ENCODE measurements at regions not wholly inside any gene's neighbourhood (a gene's known extent, or its start where the extent isn't known, plus 50 kb on each side); places are given as distances from the start of the nearest gene placed in this dataset.

DNA sequence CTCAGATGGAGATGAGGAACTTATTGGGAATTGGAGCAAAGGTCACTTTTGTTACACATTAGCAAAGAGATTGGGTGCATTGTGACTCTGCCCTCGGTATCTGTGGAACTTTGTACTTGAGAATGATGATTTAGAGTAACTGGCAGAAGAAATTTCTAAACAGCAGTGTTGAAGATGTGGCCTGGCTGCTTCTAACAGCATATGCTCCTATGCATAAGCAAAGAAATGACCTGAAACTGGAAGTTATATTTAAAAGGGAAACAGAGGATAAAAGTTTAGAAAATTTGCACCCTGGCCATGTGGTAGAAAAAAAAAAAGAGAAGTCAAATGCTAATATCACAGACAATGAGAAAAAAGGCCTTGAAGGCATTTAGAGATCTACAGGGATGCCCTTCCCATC is 256.8 kb upstream of the ZC3H15 start:
- TF ChIP-seq, protein P1, sequence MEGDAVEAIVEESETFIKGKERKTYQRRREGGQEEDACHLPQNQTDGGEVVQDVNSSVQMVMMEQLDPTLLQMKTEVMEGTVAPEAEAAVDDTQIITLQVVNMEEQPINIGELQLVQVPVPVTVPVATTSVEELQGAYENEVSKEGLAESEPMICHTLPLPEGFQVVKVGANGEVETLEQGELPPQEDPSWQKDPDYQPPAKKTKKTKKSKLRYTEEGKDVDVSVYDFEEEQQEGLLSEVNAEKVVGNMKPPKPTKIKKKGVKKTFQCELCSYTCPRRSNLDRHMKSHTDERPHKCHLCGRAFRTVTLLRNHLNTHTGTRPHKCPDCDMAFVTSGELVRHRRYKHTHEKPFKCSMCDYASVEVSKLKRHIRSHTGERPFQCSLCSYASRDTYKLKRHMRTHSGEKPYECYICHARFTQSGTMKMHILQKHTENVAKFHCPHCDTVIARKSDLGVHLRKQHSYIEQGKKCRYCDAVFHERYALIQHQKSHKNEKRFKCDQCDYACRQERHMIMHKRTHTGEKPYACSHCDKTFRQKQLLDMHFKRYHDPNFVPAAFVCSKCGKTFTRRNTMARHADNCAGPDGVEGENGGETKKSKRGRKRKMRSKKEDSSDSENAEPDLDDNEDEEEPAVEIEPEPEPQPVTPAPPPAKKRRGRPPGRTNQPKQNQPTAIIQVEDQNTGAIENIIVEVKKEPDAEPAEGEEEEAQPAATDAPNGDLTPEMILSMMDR (IDR thresholded peaks at IDR 0.05; ENCODE audit: low read depth, low read length, missing input control) = no peak
- TF ChIP-seq YY1 (IDR thresholded peaks at IDR 0.05) (no peak), JUND (IDR thresholded peaks at IDR 0.05) (no peak), TAF1 (conservative IDR thresholded peaks at IDR 0.05) (no peak), SP1 (IDR thresholded peaks at IDR 0.05) (no peak)
- TF ChIP-seq, protein P2, sequence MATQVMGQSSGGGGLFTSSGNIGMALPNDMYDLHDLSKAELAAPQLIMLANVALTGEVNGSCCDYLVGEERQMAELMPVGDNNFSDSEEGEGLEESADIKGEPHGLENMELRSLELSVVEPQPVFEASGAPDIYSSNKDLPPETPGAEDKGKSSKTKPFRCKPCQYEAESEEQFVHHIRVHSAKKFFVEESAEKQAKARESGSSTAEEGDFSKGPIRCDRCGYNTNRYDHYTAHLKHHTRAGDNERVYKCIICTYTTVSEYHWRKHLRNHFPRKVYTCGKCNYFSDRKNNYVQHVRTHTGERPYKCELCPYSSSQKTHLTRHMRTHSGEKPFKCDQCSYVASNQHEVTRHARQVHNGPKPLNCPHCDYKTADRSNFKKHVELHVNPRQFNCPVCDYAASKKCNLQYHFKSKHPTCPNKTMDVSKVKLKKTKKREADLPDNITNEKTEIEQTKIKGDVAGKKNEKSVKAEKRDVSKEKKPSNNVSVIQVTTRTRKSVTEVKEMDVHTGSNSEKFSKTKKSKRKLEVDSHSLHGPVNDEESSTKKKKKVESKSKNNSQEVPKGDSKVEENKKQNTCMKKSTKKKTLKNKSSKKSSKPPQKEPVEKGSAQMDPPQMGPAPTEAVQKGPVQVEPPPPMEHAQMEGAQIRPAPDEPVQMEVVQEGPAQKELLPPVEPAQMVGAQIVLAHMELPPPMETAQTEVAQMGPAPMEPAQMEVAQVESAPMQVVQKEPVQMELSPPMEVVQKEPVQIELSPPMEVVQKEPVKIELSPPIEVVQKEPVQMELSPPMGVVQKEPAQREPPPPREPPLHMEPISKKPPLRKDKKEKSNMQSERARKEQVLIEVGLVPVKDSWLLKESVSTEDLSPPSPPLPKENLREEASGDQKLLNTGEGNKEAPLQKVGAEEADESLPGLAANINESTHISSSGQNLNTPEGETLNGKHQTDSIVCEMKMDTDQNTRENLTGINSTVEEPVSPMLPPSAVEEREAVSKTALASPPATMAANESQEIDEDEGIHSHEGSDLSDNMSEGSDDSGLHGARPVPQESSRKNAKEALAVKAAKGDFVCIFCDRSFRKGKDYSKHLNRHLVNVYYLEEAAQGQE (IDR thresholded peaks at IDR 0.05) = no peak

Measured in liver (tissue), 3 donors.